Heart right ventricle (tissue), 16 donors: ENCODE measurements at regions not wholly inside any gene's neighbourhood (a gene's known extent, or its start where the extent isn't known, plus 50 kb on each side); places are given as distances from the start of the nearest gene placed in this dataset.

Source experiments
- ATAC-seq, 8 donors: fragments of 200-7000 bp; cut with Tn5 transposase; one replicate each; pipeline ENCODE4 v1.9.1; 2020; ENCODE audit warnings: mild to moderate bottlenecking in 8 of 8, moderate library complexity in 8 of 8, moderate number of reproducible peaks in 1 of 8
- DNase-seq, 2 donors: peaks; one replicate each; pipeline ENCODE4 v3.0.0-alpha.2; 2020
- H3K27ac ChIP-seq, 10 donors: fragments of 200-600 bp; sonication (generic) in 2 of 10; one replicate each; pipeline versions ENCODE4 v1.5.0 to v1.8.0; 2020 to 2022; ENCODE audit warnings: mild to moderate bottlenecking in 3 of 10
- H3K27me3 ChIP-seq, 7 donors: fragments of 200-600 bp; one replicate each; pipeline ENCODE4 v1.8.0; 2021 to 2022; ENCODE audit warnings: mild to moderate bottlenecking in 2 of 7
- H3K36me3 ChIP-seq, 9 donors: fragments of 200-600 bp; sonication (generic) in 1 of 9; one replicate each; pipeline versions ENCODE4 v1.5.0 to v1.8.0; 2020 to 2022; ENCODE audit warnings: mild to moderate bottlenecking in 2 of 9
- H3K4me1 ChIP-seq, 9 donors: fragments of 200-600 bp; sonication (generic) in 1 of 9; one replicate each; pipeline versions ENCODE4 v1.5.0 to v1.8.0; 2020 to 2022; ENCODE audit warnings: mild to moderate bottlenecking in 4 of 9
- H3K4me3 ChIP-seq, 10 donors: fragments of 200-600 bp; sonication (generic) in 2 of 10; one replicate each; pipeline versions ENCODE4 v1.5.0 to v1.8.0; 2020 to 2022; ENCODE audit warnings: mild to moderate bottlenecking in 7 of 10, moderate library complexity in 2 of 10
- H3K9me3 ChIP-seq, 11 donors: fragments of 200-600 bp in 10 of 11; sonication (generic) in 2 of 11; one replicate each; pipeline versions ENCODE4 v1.5.0 to v1.8.0; 2013 to 2022; ENCODE audit warnings: mild to moderate bottlenecking in 2 of 11, control low read depth in 1 of 11, moderate library complexity in 1 of 11
- CTCF ChIP-seq, 9 donors: fragments of 200-600 bp; sonication (generic) in 2 of 9; IDR thresholded peaks; one replicate each; pipeline versions ENCODE4 v1.5.0 to v1.8.0; 2021 to 2022; ENCODE audit warnings: antibody characterized with exemption in 9 of 9, mild to moderate bottlenecking in 5 of 9, moderate library complexity in 1 of 9
- WGBS, 2 donors: extraction: QIAGEN DNeasy Blood & Tissue Kit; methylation state at CpG; one replicate each; pipeline ENCODE4 v1.1.7; 2013; ENCODE audit warnings: inconsistent platforms in 1 of 2; 5-methylcytosine and 5-hydroxymethylcytosine counted together
- intact Hi-C, 10 donors: fragments of 100-400 bp; cut with DNase I; formaldehyde crosslinking; loops; one replicate each; pipeline versions ENCODE4 v1.11.1 to v1.14.2; 2022
- donor health status: Arrhythmogenic right ventricular cardiomyopathy.
- donor health status: ischemic (EF 13 %, LVEDD 7.1; RV severe dilation, severe dysfunction).
- donor health status: healthy with polysubstance abuse.
- donor health status: DM: no; HTN: yes; CAD: no.
- donor health status: DM: no; HTN: no; CAD: no.
- donor health status: ischemic (EF 25% LVEDD 6.9; RV normal size, moderate dysfunction).
- donor health status: ischemic (EF 25% LVEDD 5.7; RV mildly dilated, moderate dysfunction).
- donor health status: healthy.
- donor health status: DM: yes; HTN: yes; CAD: no.
- donor health status: Ischemic cardiomyopathy.
- donor health status: ischemic (EF 35%, LVEDD 5.7; RV mildly dilated, moderate dysfunction).
- donor health status: nonischemic (EF 11% LVEDD 7.7; RV severe dilation, severe dysfunction).
- donor health status: DM: yes; HTN: yes; CAD: no.
- donor health status: PGD.
- donor health status: ischemic (EF 29% LVEDD 5.4; RV normal size, mild dysfunction).
- donor health status: nonischemic (EF 23%, LVEDD 6.1; RV moderate dilation, normal function).

GRCh38 chr3:18579661-18580060, 154.5 kb upstream of the SATB1 start:
- Histone ChIP-seq H3K36me3 (no peaks in the 10 kb centered on the region), H3K4me3 (no peak overlapping the region), H3K27me3 (no peaks in the 10 kb centered on the region), H3K9me3 (peaks cover 0 to 14% (median 0%) of the 10 kb centered on the region in 11 donors), H3K27ac (no peak overlapping the region), H3K4me1 (no peaks in the 10 kb centered on the region)
- WGBS, 2 donors = 41 to 57% methylated on average over 3 of the region's 3 CpGs
- intact Hi-C loops = no loop called here
- no peak for ATAC-seq
- no peak for TF ChIP-seq CTCF (IDR thresholded peaks at IDR 0.05)
- no peak for DNase-seq

- ATAC-seq = no peak
- Histone ChIP-seq H3K4me1 (no peaks in the 10 kb centered on the region), H3K4me3 (no peak overlapping the region), H3K27me3 (no peaks in the 10 kb centered on the region), H3K9me3 (no peaks in the 10 kb centered on the region), H3K27ac (no peak overlapping the region), H3K36me3 (no peaks in the 10 kb centered on the region)
- no peak for TF ChIP-seq CTCF (IDR thresholded peaks at IDR 0.05)
- no peak for DNase-seq
- 71 to 79% methylated on average over 8 of the region's 8 CpGs for WGBS, 2 donors
- intact Hi-C loops = no loop called here
Measured at GRCh38 chr3:18575573-18575972, 150.4 kb upstream of the SATB1 start.

GRCh38 chr3:18572809-18573208, 147.7 kb upstream of the SATB1 start:
- Histone ChIP-seq H3K36me3 (no peaks in the 10 kb centered on the region), H3K9me3 (no peaks in the 10 kb centered on the region), H3K27ac (no peak overlapping the region), H3K27me3 (no peaks in the 10 kb centered on the region), H3K4me1 (no peaks in the 10 kb centered on the region), H3K4me3 (no peak overlapping the region)
- no peak for ATAC-seq
- no peak for DNase-seq
- TF ChIP-seq CTCF (IDR thresholded peaks at IDR 0.05) = no peak
- intact Hi-C loops = no loop called here

GRCh38 chr3:18567293-18567692, 142.2 kb upstream of the SATB1 start:
- H3K4me3 ChIP-seq = no peak overlapping the region
- H3K9me3 ChIP-seq = no peaks in the 10 kb centered on the region
- TF ChIP-seq CTCF (IDR thresholded peaks at IDR 0.05) = no peak
- peaks cover 0 to 1% (median 0%) of the 10 kb centered on the region in 7 donors for H3K27me3 ChIP-seq
- DNase-seq = no peak
- intact Hi-C loops = loop anchor here in 4 of 10 donors (10.0 kb wide), 2 partner anchors 188 to 418 kb away; no protein-coding TSS in a partner anchor
- H3K36me3 ChIP-seq = no peaks in the 10 kb centered on the region
- no peak for ATAC-seq
- no peak overlapping the region for H3K27ac ChIP-seq
- H3K4me1 ChIP-seq = no peaks in the 10 kb centered on the region
